Stimulated activated CD4-positive, alpha-beta T cell treated with anti-CD3 and anti-CD28 coated beads, Interleukin-4, amount 100 ng/mL, for 24 hours (primary cell): ENCODE measurements at regions not wholly inside any gene's neighbourhood (a gene's known extent, or its start where the extent isn't known, plus 50 kb on each side); places are given as distances from the start of the nearest gene placed in this dataset.

Source experiments
- DNase-seq: peaks from one replicate; pipeline ENCODE4 v3.0.0-alpha.2; 2020

- no peak for DNase-seq
These were observed 369.0 kb downstream of the ARHGEF28 start for GRCh38 chr5:73994963-73995362.
